ENCODE measurements at regions not wholly inside any gene's neighbourhood (a gene's known extent, or its start where the extent isn't known, plus 50 kb on each side); places are given as distances from the start of the nearest gene placed in this dataset.
"Not testable (repeated sequence)": the region's sequence is repeated elsewhere in the genome, so short reads cannot be mapped to it uniquely, and the experiment has no call there.

DNA sequence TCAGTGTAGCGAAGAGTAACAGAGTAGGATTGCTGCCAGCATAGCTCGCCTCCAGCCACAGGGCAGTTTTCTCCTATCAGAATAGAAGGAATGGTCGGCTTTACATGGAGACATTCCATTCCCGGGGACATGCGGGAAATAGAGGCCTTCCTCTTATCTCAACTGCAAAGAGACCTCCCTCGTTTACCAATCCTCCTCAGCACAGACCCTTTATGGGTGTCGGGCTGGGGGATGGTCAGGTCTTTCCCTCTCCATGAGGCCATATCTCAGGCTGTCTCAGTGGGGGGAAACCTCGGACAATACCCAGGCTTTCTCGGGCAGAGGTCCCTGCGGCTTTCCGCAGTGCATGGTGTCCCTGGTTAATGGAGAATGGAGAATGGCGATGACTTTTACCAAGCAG lies 285.0 kb downstream of the ASMT start:
- no peaks in the 10 kb centered on the region for H3K27me3 Mint-ChIP-seq (ENCODE audit: low read depth)
- H3K9me3 Mint-ChIP-seq = no peaks in the 10 kb centered on the region
- H3K36me3 Mint-ChIP-seq (ENCODE audit: insufficient read depth in 2 of 2) = no peaks in the 10 kb centered on the region
- DNase-seq = no peak
- ATAC-seq (replicated peaks in 1 of 2) = no peak
- H3K4me1 Mint-ChIP-seq (ENCODE audit: low read depth) = no peaks in the 10 kb centered on the region
- no peak overlapping the region for H3K4me3 Mint-ChIP-seq
- no peak overlapping the region for H3K27ac Mint-ChIP-seq

DNA sequence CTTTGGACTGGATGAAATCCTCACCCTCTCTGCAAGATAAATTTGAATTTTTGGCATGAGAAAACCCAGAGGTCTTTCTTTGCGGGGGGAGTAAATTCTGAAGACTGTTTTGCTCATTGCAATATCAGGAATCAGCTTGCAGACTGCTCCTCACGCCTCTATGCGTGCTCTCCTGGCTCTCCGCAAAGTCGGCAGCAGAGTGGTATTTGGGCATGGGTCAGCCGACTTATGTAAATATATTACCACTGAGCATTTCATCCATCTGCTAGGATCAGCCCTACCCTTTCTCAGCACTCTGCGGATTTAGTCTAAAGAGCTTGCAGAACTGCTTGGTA lies 288.0 kb downstream of the ASMT start:
- DNase-seq (no peak), ATAC-seq (replicated peaks in 1 of 2) (no peak)
- Mint-ChIP-seq H3K27ac (no peak overlapping the region), H3K36me3 (ENCODE audit: insufficient read depth in 2 of 2) (no peaks in the 10 kb centered on the region), H3K27me3 (ENCODE audit: low read depth) (no peaks in the 10 kb centered on the region), H3K4me1 (ENCODE audit: low read depth) (no peaks in the 10 kb centered on the region), H3K9me3 (peaks cover 0 to 2% of the 10 kb centered on the region in 2 donors), H3K4me3 (no peak overlapping the region)

DNA sequence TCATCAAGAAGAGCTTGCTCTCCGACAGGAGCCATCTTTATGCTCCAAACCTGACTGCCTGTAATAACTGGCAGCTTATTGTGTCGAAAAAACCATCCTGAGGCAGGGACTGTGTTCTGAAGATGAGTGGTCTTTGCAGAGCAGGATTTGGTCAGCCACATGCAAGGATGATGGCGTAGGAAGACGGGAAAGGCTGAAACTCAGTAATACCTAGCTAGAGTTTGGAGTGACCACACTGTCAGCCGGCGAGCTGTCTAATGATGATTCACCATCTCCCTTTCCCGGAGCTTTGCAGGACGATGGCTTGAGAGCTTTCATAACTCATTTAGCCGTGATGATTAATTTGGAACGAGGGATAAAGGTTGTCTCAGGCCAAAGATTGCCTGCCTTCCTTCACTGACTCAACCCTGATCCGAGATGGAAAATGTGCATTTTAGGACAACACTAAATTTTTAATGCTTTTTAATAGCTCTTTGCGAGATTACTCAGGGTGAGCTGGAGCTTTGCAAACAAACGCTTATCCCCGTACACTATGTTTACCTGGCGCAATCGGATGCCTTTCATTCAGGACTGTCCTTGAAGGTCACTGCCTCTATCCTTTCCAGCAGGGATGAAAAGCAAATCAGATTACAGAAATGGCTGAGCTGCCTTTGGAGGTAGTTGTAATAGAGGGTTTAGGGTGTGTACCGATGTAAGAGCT lies 288.5 kb downstream of the ASMT start:
- no peak for ATAC-seq (replicated peaks in 1 of 2)
- no peak overlapping the region for H3K4me3 Mint-ChIP-seq

DNA sequence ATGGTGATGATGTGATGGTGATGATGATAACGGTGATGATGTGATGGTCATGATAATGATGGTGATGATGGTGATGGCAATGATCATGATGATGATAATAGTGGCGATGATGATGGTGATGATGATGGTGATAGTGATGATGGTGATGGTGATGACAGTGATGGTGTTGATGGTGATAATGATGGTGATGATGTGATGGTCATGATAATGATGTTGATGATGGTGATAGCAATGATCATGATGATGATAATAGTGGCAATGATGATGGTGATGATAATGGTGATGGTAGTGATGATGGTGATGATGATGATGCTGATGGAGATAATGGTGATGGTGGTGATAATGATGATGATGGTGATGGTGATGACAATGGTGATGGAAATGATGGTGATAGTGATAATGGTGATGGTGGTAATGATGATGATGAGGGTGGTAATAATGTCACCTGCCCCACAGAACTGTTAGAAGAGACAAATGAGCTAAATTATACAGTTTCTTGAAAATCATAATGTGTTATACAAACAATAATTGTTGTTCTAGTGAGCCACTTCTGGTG lies 289.9 kb downstream of the ASMT start:
- H3K27ac Mint-ChIP-seq = no peak overlapping the region
- peaks cover 0 to 2% of the 10 kb centered on the region in 2 donors for H3K9me3 Mint-ChIP-seq
- no peak for DNase-seq
- H3K4me1 Mint-ChIP-seq (ENCODE audit: low read depth) = no peaks in the 10 kb centered on the region
- no peak for ATAC-seq (replicated peaks in 1 of 2)
- no peak overlapping the region for H3K4me3 Mint-ChIP-seq
- no peaks in the 10 kb centered on the region for H3K36me3 Mint-ChIP-seq (ENCODE audit: insufficient read depth in 2 of 2)
- H3K27me3 Mint-ChIP-seq (ENCODE audit: low read depth) = peaks cover 3% of the 10 kb centered on the region

More for the DNA sequence above, 288.5 kb downstream of the ASMT start:
- Mint-ChIP-seq H3K27me3 (ENCODE audit: low read depth) (no peaks in the 10 kb centered on the region), H3K27ac (no peak overlapping the region), H3K36me3 (ENCODE audit: insufficient read depth in 2 of 2) (no peaks in the 10 kb centered on the region), H3K4me1 (ENCODE audit: low read depth) (no peaks in the 10 kb centered on the region), H3K9me3 (peaks cover 0 to 2% of the 10 kb centered on the region in 2 donors)
- no peak for DNase-seq

DNA sequence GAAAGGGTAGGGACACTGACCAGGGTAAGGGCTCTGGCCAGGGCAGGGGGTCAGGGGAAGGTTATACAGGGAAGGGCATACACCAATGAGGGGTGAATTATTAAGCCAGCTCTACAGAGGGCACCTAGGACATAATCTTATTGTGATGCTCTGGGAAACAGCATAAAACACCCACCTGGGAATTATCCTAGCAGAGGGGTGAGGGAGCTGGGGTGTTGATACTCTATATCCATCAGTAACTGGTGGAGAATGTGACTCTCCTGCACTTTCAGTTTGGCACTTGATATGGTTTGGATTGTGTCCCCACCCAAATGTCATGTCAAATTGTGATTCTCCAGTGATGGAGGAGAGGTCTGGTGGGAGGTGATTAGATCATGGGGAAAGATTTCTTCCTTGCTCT lies 291.2 kb downstream of the ASMT start:
- no peak overlapping the region for H3K4me3 Mint-ChIP-seq
- H3K27me3 Mint-ChIP-seq (ENCODE audit: low read depth) = peaks cover 12% of the 10 kb centered on the region
- DNase-seq (no peak), ATAC-seq (replicated peaks in 1 of 2) (no peak)
- no peaks in the 10 kb centered on the region for H3K4me1 Mint-ChIP-seq (ENCODE audit: low read depth)
- H3K27ac Mint-ChIP-seq = no peak overlapping the region
- no peaks in the 10 kb centered on the region for H3K36me3 Mint-ChIP-seq (ENCODE audit: insufficient read depth in 2 of 2)
- peaks cover 2 to 6% of the 10 kb centered on the region in 2 donors for H3K9me3 Mint-ChIP-seq

DNA sequence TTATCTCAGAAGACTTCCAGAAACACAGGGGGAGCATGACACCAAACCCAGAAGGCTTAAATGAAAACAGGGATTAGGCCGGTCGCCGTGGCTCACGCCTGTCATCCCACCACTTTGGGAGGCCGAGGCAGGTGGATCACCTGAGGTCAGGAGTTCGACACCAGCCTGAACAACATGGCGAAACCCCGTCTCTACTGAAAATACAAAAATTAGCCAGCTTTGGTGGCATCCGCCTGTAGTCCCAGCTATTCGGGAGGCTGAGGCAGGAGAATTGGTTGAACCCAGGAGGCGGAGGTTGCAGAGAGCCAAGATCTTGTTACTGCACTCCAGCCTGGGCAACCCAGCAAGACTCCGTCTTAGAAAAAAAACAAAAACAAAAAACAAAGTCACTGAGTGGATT lies 294.1 kb downstream of the ASMT start:
- H3K4me3 Mint-ChIP-seq; H3K9me3 Mint-ChIP-seq; H3K27ac Mint-ChIP-seq; H3K4me1 Mint-ChIP-seq (ENCODE audit: low read depth); ATAC-seq (replicated peaks in 1 of 2); DNase-seq; H3K36me3 Mint-ChIP-seq (ENCODE audit: insufficient read depth in 2 of 2): not testable (repeated sequence)
- peaks cover 21% of the 10 kb centered on the region for H3K27me3 Mint-ChIP-seq (ENCODE audit: low read depth)

DNA sequence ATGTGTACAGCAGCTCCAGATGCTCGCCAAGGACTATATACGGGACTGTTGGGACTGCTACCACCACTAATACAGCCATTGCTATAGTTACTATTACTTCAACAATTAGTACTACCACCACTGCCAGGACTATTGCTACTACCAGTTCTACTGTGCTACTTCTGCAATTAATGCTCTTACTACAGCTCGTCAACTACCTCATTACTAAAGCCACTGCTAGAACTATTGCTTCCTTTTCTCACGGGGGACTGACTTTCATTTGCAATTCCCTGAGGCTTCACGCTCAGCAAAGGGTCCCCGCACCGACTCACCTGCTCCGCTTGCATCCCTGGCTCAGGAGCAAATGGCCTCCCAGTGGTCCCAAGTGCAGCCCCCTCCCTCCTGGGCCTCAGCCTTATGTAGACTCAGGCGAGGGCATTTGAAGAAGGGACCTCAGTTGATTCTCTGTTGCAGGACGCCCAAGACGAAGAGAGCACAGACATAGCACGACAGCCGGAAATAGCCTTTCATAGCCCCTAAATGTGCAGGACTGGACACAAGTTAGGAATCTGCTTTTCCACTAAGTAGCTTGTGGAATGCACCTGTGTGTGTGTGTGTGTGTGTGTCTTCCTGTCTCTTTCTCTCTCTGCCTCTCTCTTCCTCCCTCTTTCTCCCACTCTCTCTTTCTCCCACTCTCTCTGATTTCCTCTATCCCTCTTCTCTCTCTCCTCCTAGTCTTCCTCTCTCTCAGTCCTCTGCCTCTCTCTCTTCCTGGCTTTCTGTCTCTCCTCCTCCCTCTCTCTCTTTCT lies 294.8 kb downstream of the ASMT start:
- H3K27me3 Mint-ChIP-seq (ENCODE audit: low read depth) = peaks cover 21% of the 10 kb centered on the region
- peaks cover 2 to 6% of the 10 kb centered on the region in 2 donors for H3K9me3 Mint-ChIP-seq
- DNase-seq (no peak), ATAC-seq (replicated peaks in 1 of 2) (no peak)
- H3K4me3 Mint-ChIP-seq = no peak overlapping the region
- no peaks in the 10 kb centered on the region for H3K4me1 Mint-ChIP-seq (ENCODE audit: low read depth)
- no peaks in the 10 kb centered on the region for H3K36me3 Mint-ChIP-seq (ENCODE audit: insufficient read depth in 2 of 2)
- H3K27ac Mint-ChIP-seq = no peak overlapping the region

DNA sequence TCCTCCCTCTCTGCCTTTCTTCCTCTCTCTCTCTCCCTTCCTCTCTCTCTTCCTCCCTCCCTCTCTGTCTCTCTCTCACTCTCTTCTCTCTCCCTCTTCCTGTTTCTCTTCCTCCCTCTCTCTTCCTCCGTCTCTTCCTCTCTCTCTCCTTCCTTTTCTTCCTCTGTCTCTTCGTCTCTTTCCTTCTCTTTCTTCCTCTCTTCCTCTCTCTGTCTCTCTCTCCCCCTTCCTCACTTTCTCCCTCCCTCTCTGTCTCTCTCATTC lies 295.3 kb downstream of the ASMT start:
- H3K9me3 Mint-ChIP-seq = peaks cover 2 to 6% of the 10 kb centered on the region in 2 donors
- H3K36me3 Mint-ChIP-seq (ENCODE audit: insufficient read depth in 2 of 2) = no peaks in the 10 kb centered on the region

DNA sequence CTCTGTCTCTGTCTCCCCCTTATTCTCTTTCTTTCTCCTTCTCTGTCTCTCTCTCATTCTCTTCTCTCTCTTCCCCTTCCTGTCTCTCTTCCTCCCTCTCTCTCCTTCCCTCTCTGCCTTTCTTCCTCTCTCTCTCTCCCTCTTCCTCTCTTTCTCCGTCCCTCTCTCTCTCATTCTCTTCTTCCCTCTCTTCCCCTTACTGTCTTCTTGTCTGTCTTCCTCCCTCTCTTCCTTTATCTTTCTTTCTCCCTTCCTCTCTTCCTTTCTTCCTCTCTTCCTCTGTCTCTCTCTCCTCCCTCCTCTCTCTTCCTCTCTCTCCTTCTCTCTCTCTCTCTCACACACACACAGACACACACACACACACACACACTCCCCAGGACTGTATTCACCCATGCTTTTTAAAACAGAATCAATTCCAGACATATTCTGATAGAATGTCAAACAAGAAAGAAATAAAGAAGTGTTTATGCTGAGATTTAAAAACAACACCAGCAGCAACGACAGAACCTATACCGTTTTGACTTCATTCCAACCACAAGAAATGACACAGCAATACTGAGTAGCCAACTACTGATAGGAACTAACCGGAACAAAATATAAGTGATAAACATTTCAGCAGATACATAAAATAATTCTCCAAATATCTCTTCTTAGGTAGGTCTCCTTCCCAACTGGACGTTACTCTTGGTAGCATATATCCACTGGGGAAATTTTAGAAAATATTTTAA lies 296.7 kb downstream of the ASMT start:
- H3K27me3 Mint-ChIP-seq (ENCODE audit: low read depth) = peaks cover 21% of the 10 kb centered on the region
- H3K4me1 Mint-ChIP-seq (ENCODE audit: low read depth) = no peaks in the 10 kb centered on the region
- H3K9me3 Mint-ChIP-seq = peaks cover 3 to 6% of the 10 kb centered on the region in 2 donors
- H3K36me3 Mint-ChIP-seq (ENCODE audit: insufficient read depth in 2 of 2) = no peaks in the 10 kb centered on the region
- ATAC-seq (replicated peaks in 1 of 2) = no peak
- DNase-seq = no peak
- H3K27ac Mint-ChIP-seq = no peak overlapping the region
- no peak overlapping the region for H3K4me3 Mint-ChIP-seq

More for the DNA sequence above, 295.3 kb downstream of the ASMT start:
- DNase-seq = no peak
- Mint-ChIP-seq H3K27me3 (ENCODE audit: low read depth) (peaks cover 21% of the 10 kb centered on the region), H3K27ac (no peak overlapping the region), H3K4me1 (ENCODE audit: low read depth) (no peaks in the 10 kb centered on the region), H3K4me3 (no peak overlapping the region)
- no peak for ATAC-seq (replicated peaks in 1 of 2)

DNA sequence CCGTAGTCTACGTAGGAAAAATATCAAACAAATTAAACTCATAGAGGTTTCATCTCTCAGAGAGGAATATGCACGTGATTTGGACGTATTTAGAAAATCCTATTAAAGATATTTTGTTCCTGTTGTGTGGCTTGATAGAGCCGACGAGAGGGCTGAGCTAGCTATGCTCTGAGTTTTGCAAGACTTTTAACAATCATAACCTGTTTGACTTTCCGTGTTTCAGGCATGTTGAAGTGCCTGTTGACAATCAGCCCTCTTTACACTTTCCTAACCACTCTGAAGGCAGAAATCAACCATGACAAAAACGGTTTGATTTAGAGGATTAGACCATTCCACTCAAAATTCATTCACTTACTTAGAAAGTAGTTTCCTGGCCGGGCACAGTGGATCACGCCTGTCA lies 297.3 kb downstream of the ASMT start:
- Mint-ChIP-seq H3K4me3 (no peak overlapping the region), H3K36me3 (ENCODE audit: insufficient read depth in 2 of 2) (no peaks in the 10 kb centered on the region), H3K27ac (no peak overlapping the region), H3K4me1 (ENCODE audit: low read depth) (no peaks in the 10 kb centered on the region), H3K27me3 (ENCODE audit: low read depth) (peaks cover 21% of the 10 kb centered on the region), H3K9me3 (peaks cover 2 to 6% of the 10 kb centered on the region in 2 donors)
- ATAC-seq (replicated peaks in 1 of 2) = no peak
- DNase-seq = no peak

DNA sequence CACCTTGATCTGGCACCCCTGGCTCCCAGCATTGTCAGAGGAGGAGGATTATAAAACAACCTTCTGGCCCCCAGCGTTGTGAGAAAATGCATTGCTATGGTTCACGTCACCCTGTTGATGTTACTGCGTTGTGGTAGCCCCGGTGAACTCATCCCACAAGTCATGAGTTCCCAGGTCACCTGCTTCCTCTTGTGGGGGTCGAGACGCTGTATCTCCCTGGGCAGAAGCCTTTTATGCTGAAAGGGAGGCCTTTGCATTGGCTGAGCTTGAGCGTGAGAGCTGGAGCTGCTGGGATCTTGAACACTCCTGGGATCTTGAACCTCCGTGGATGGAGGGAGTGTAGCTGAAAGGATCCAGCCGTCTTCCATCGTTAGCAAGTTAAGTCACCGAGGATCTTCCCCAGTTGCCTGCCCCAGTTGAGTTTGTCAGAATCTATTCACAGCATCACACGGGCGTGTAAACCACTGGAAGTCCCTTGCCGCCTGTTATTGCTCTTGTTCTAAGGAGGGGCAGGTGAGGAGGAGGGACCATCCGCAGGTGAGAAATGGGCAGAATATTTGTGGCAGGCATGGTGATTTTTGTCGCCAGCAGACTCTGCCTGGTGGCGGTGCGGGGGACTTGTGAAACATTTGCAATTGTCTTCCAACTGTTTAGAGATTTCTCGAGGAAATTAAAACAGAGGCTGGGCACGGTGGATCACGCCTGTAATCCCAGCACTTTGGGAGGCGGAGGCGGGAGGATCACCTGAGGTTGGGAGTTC lies 299.9 kb downstream of the ASMT start:
- Mint-ChIP-seq H3K27ac (no peak overlapping the region), H3K4me3 (no peak overlapping the region), H3K27me3 (ENCODE audit: low read depth) (peaks cover 17% of the 10 kb centered on the region), H3K4me1 (ENCODE audit: low read depth) (no peaks in the 10 kb centered on the region), H3K9me3 (peaks cover 1 to 6% of the 10 kb centered on the region in 2 donors), H3K36me3 (ENCODE audit: insufficient read depth in 2 of 2) (no peaks in the 10 kb centered on the region)
- ATAC-seq (replicated peaks in 1 of 2) (no peak), DNase-seq (no peak)

DNA sequence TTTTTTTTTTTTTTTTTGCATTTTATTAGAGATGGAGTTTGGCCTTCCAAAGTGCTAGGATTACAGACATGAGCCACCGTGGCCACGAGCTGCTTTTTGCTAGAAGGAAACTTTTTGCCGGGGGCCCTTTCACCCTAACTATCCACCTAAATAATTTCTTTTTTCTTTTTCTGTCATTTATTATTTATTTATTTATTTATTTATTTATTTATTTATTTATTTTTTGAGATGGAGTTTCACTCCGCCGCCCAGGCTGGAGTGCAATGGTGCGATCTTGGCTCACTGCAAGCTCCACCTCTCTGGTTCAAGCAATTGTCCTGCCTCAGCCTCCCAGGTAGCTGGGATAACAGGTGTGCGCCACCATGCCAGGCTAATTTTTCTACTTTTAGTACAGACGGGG lies 303.9 kb downstream of the ASMT start:
- Mint-ChIP-seq H3K36me3 (ENCODE audit: insufficient read depth in 2 of 2) (no peaks in the 10 kb centered on the region), H3K9me3 (peaks cover 0 to 1% of the 10 kb centered on the region in 2 donors), H3K27me3 (ENCODE audit: low read depth) (no peaks in the 10 kb centered on the region)

DNA sequence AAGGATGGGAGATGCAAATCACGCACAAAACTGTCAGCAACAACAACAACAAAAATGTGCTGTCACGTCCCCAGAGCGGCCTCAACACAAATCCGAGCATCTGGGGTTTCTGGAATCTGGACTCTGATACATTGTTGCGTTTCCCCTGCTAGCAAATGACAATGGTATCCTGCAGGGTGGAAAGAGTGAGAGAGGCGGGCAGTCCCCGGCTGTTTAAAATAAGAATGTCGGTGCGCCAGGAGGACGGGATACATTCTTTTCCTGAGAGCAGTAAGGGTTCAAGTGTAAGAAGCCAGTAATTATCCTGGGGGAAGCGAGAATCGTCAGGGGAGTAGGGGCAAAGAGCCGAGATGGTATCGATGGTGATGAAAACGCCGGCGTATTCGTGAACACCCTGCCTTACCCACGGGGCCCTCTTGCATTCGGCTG lies 310.2 kb downstream of the ASMT start:
- no peak for ATAC-seq (replicated peaks in 1 of 2)
- Mint-ChIP-seq H3K27ac (no peak overlapping the region), H3K4me1 (ENCODE audit: low read depth) (peaks cover 5% of the 10 kb centered on the region), H3K4me3 (peak overlapping the region in 1 of 2 donors; percentile 24), H3K9me3 (no peaks in the 10 kb centered on the region), H3K27me3 (ENCODE audit: low read depth) (peaks cover 15% of the 10 kb centered on the region), H3K36me3 (ENCODE audit: insufficient read depth in 2 of 2) (no peaks in the 10 kb centered on the region)
- no peak for DNase-seq

More for the DNA sequence above, 303.9 kb downstream of the ASMT start:
- H3K4me1 Mint-ChIP-seq (ENCODE audit: low read depth) = no peaks in the 10 kb centered on the region
- no peak for ATAC-seq (replicated peaks in 1 of 2)
- H3K27ac Mint-ChIP-seq = no peak overlapping the region
- no peak for DNase-seq
- H3K4me3 Mint-ChIP-seq = no peak overlapping the region
